ENCODE measurements at regions not wholly inside any gene's neighbourhood (a gene's known extent, or its start where the extent isn't known, plus 50 kb on each side); places are given as distances from the start of the nearest gene placed in this dataset.

GRCh38 chr4:1576304-1576960 lies 107.7 kb downstream of the FAM53A start:
- no peaks in the 10 kb centered on the region for H3K36me3 ChIP-seq
- peaks cover 0 to 11% (median 0%) of the 10 kb centered on the region in 4 donors for H3K4me1 ChIP-seq
- no peak for TF ChIP-seq POLR2A (IDR thresholded peaks at IDR 0.05)
- TF ChIP-seq CTCF (IDR thresholded peaks at IDR 0.05) = no peak
- no peak overlapping the region for H3K4me3 ChIP-seq
- intact Hi-C loops (cut with DNase I) = no loop called here
- ATAC-seq (no peak), DNase-seq (peak in 1 of 3 donors; percentile 43)
- WGBS (ENCODE audit: insufficient coverage, low coverage, low lambda C conversion rate, missing lambda C conversion rate) = 92% methylated on average over 20 of the region's 32 CpGs
- no peaks in the 10 kb centered on the region for H3K27me3 ChIP-seq
- no peaks in the 10 kb centered on the region for H3K9me3 ChIP-seq
- H3K27ac ChIP-seq = no peak overlapping the region

- peaks cover 0 to 11% (median 0%) of the 10 kb centered on the region in 4 donors for H3K4me1 ChIP-seq
- H3K9me3 ChIP-seq = no peaks in the 10 kb centered on the region
- WGBS (ENCODE audit: insufficient coverage, low coverage, low lambda C conversion rate, missing lambda C conversion rate) = 70% methylated on average over 15 of the region's 20 CpGs
- no peak for ATAC-seq
- no peak overlapping the region for H3K4me3 ChIP-seq
- peak in 1 of 3 donors; percentile 46 for DNase-seq
- H3K36me3 ChIP-seq = no peaks in the 10 kb centered on the region
- intact Hi-C loops (cut with DNase I) = no loop called here
- TF ChIP-seq CTCF (IDR thresholded peaks at IDR 0.05) (no peak), POLR2A (IDR thresholded peaks at IDR 0.05) (no peak)
- no peaks in the 10 kb centered on the region for H3K27me3 ChIP-seq
- no peak overlapping the region for H3K27ac ChIP-seq
These were observed 108.5 kb downstream of the FAM53A start for GRCh38 chr4:1575418-1576303.

DNA sequence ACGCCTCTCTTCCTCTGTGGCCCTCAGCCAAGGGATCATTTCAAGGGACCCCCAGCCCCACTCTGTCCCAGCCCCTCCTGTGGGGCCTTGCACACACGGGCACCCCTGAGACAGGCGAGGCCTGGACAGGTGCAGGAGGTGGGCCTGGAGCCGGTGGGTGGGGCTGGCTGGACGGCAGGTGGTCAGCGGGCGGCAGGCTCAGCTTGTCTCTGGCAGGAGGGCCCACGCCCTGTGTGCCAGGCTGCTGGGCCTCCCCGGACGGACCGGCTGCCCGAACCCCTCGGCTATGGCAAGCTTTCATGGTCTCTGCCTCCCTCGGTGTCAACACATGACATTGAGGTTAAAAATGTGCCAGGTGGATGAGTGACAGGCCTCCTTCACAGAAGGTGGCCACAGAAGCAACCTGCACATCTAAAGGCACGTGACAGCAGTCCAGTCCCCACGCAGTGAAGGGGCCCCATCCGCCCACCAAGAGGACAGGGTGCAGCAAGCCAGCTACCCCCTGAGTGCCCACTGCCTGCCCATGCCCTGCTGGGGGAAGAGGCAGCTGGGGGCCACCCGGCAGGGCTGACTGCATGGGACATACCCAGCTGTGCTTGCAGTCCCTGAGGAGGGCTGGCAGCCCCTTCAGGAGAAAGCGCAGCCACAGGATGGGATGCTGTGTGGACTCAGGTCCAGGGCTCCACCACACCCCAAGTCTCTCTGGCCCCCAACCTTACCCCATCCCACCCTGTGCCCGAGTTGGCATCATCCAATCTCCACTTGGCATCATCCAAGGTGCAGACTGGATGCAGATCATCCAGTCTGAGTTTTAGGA lies 109.3 kb downstream of the FAM53A start:
- TF ChIP-seq CTCF (IDR thresholded peaks at IDR 0.05) = no peak
- no peak for TF ChIP-seq POLR2A (IDR thresholded peaks at IDR 0.05)
- H3K27me3 ChIP-seq = no peaks in the 10 kb centered on the region
- H3K36me3 ChIP-seq = no peaks in the 10 kb centered on the region
- H3K4me1 ChIP-seq = peaks cover 0 to 6% (median 0%) of the 10 kb centered on the region in 4 donors
- H3K4me3 ChIP-seq = no peak overlapping the region
- H3K27ac ChIP-seq = no peak overlapping the region
- DNase-seq (peak in 1 of 3 donors; percentile 45), ATAC-seq (no peak)
- no peaks in the 10 kb centered on the region for H3K9me3 ChIP-seq
- 67% methylated on average over 3 of the region's 20 CpGs for WGBS (ENCODE audit: insufficient coverage, low coverage, low lambda C conversion rate, missing lambda C conversion rate)
- intact Hi-C loops (cut with DNase I) = no loop called here

DNA sequence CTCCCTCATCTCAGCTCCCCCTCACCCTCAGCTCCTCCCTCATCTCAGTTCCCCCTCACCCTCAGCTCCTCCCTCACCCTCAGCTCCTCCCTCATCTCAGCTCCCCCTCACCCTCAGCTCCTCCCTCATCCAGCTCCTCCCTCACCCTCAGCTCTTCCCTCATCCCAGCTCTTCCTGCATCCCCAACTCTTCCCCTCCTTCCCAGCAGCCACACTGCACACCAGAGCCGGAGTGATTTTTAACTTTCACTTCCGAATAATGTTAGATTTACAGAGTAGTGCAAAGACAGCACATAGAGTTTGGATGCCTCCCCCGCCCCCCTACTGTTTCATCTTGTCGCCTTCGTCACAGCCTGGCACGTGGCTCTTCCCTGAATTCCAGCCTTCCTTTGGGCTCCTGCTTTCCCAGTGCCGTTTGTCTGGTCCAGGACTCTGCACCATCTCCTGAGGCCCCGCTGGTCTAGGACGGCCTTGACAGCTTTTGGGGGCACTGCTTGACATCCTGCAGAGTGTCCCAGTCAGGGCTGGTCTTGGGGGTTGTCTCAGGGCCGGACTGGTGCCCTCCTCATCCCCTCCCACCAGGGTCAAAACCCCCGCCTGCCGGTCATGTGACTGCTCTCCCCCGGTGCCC lies 110.2 kb downstream of the FAM53A start:
- TF ChIP-seq CTCF (IDR thresholded peaks at IDR 0.05) = no peak
- no peak for TF ChIP-seq POLR2A (IDR thresholded peaks at IDR 0.05)
- peak in 1 of 3 donors; percentile 22 for DNase-seq
- H3K27me3 ChIP-seq = no peaks in the 10 kb centered on the region
- H3K36me3 ChIP-seq = no peaks in the 10 kb centered on the region
- no peak overlapping the region for H3K27ac ChIP-seq
- no peaks in the 10 kb centered on the region for H3K4me1 ChIP-seq
- intact Hi-C loops (cut with DNase I) = no loop called here
- 68% methylated on average over 9 of the region's 13 CpGs for WGBS (ENCODE audit: insufficient coverage, low coverage, low lambda C conversion rate, missing lambda C conversion rate)
- ATAC-seq = no peak
- H3K9me3 ChIP-seq = no peaks in the 10 kb centered on the region
- H3K4me3 ChIP-seq = no peak overlapping the region

All from right lobe of liver (tissue), 6 donors.